K562 (cell line): ENCODE measurements at regions not wholly inside any gene's neighbourhood (a gene's known extent, or its start where the extent isn't known, plus 50 kb on each side); places are given as distances from the start of the nearest gene placed in this dataset.

Experiments
- ATAC-seq: fragments of 200-7000 bp; cut with Tn5 transposase; 3 replicates; pipeline ENCODE4 v1.9.1; 2020; ENCODE audit warnings: moderate library complexity
- BruUV-seq: library from RNA; stranded (reverse); fragments of 400-500 nt; replicated peaks from 2 replicates; lab custom pipeline; 2021; lab: Mats Ljungman, UMichigan
- CTCF ChIA-PET: fragments of 300-600 bp; formaldehyde crosslinking; extraction: SDS; loops from one replicate; lab custom pipeline; 2021; ENCODE audit warnings: low intra/inter-chr PET ratio; lab: Yijun Ruan, JAX
- POLR2A ChIA-PET: fragments of 300-600, 350-650 bp; sonication (Branson Sonifier 250); formaldehyde crosslinking; extraction: SDS; loops from one replicate; lab custom pipeline; 2021; ENCODE audit warnings: antibody characterized with exemption, inconsistent platforms; lab: Yijun Ruan, JAX
- DNase-seq, 4 experiments: peaks; one replicate each; pipeline versions ENCODE4 v3.0.0 to v3.0.0-alpha.2; 2011 to 2018; ENCODE audit warnings: low spot score in 3 of 4, mixed read lengths in 3 of 4; ENCODE audit errors: extremely low read depth in 1 of 4
- FAIRE-seq: peaks from 2 replicates; lab custom pipeline; 2011; peaks lifted over from hg19 to GRCh38; lab: Jason Lieb, UNC
- H2AFZ ChIP-seq: 2 replicates; pipeline ENCODE4 v1.6.0; 2011; ENCODE audit warnings: low read depth, low read length, control low read depth, inconsistent platforms
- H3K27ac ChIP-seq: fragments of 200-600 bp; 3 replicates; pipeline ENCODE4 v1.8.0; 2011; ENCODE audit warnings: low read depth, mild to moderate bottlenecking, control low read depth, inconsistent platforms, low read length, moderate library complexity, mixed read lengths; ENCODE audit errors: extremely low read depth
- H3K27me3 ChIP-seq, 2 experiments: fragments of 300-600 bp in 1 of 2; 2 replicates in 1 of 2; 3 replicates in 1 of 2; pipeline versions ENCODE4 v1.6.0 to v1.8.0; 2011; ENCODE audit warnings: inconsistent platforms in 2 of 2, low read length in 2 of 2, mild to moderate bottlenecking in 1 of 2, mixed read lengths in 1 of 2, moderate library complexity in 1 of 2; ENCODE audit not compliant: control insufficient read depth in 2 of 2, insufficient read depth in 2 of 2
- H3K36me3 ChIP-seq: fragments of 300-600 bp; 3 replicates; pipeline ENCODE4 v1.8.0; 2011; ENCODE audit warnings: mild to moderate bottlenecking, low read length, inconsistent platforms; ENCODE audit not compliant: control insufficient read depth, insufficient read depth
- H3K4me1 ChIP-seq, 2 experiments: fragments of 200-600 bp in 1 of 2; replicated peaks in 1 of 2; 2 replicates in 1 of 2; 3 replicates in 1 of 2; pipeline versions ENCODE4 v1.5.1 to v1.8.0; 2011; ENCODE audit warnings: inconsistent platforms in 2 of 2, low read length in 2 of 2, mild to moderate bottlenecking in 1 of 2, mixed read lengths in 1 of 2, moderate library complexity in 1 of 2; ENCODE audit not compliant: control insufficient read depth in 2 of 2, insufficient read depth in 2 of 2
- H3K4me2 ChIP-seq: 2 replicates; pipeline ENCODE4 v1.6.1; 2011; ENCODE audit warnings: low read length, control low read depth, inconsistent platforms, mixed read lengths; ENCODE audit not compliant: insufficient read depth
- H3K4me3 ChIP-seq: fragments of 200-600 bp; sonication (generic), shearing (Covaris generic); 2 replicates; pipeline ENCODE4 v1.5.1; 2016; ENCODE audit warnings: control low read depth, inconsistent platforms
- H3K79me2 ChIP-seq: fragments of 200-600 bp; 3 replicates; pipeline ENCODE4 v1.8.0; 2011; ENCODE audit warnings: low read length, inconsistent platforms; ENCODE audit not compliant: control insufficient read depth, insufficient read depth
- H3K9ac ChIP-seq, 2 experiments: 2 replicates each; pipeline versions ENCODE4 v1.6.0 to v1.6.1; 2011; ENCODE audit warnings: low read depth in 2 of 2, low read length in 2 of 2, control low read depth in 1 of 2, inconsistent platforms in 1 of 2, mild to moderate bottlenecking in 1 of 2, mixed read lengths in 1 of 2; ENCODE audit not compliant: insufficient read depth in 1 of 2
- H3K9me1 ChIP-seq: one replicate; pipeline ENCODE4 v1.6.0; 2011; ENCODE audit warnings: inconsistent platforms, mild to moderate bottlenecking, low read length, moderate library complexity; ENCODE audit not compliant: control insufficient read depth, insufficient read depth
- H3K9me3 ChIP-seq: replicated peaks from 2 replicates; pipeline ENCODE4 v1.5.1; 2011; ENCODE audit warnings: low read depth, low read length, inconsistent platforms; ENCODE audit not compliant: control insufficient read depth, insufficient read depth
- H4K20me1 ChIP-seq: replicated peaks from 2 replicates; pipeline ENCODE4 v1.6.1; 2011; ENCODE audit warnings: low read length, inconsistent platforms, mixed read lengths; ENCODE audit not compliant: control insufficient read depth, insufficient read depth
- HOXB6 ChIP-seq: fragments of 250-450 bp; sonication (Bioruptor Pico); IDR thresholded peaks from 2 replicates; pipeline ENCODE4 v1.5.1; 2022; ENCODE audit warnings: mild to moderate bottlenecking, borderline replicate concordance
- PCBP1 ChIP-seq: fragments of 200-400 bp; formaldehyde crosslinking; IDR thresholded peaks from 2 replicates; pipeline ENCODE4 v1.6.1; 2018; ENCODE audit warnings: mild to moderate bottlenecking, low read depth, low read length; ENCODE audit not compliant: poor library complexity, severe bottlenecking
- RAD21 ChIP-seq, 2 experiments: fragments of 250-450 bp in 1 of 2; fragments of 450-650 bp in 1 of 2; sonication (Bioruptor Pico) in 1 of 2; formaldehyde crosslinking in 1 of 2; IDR thresholded peaks in 1 of 2; conservative IDR thresholded peaks in 1 of 2; 2 replicates each; pipeline versions ENCODE4 v1.4.0 to v1.8.0; 2020 to 2022; ENCODE audit warnings: mild to moderate bottlenecking in 2 of 2, moderate library complexity in 1 of 2
- RBM25 ChIP-seq: fragments of 200-400 bp; formaldehyde crosslinking; IDR thresholded peaks from 2 replicates; pipeline ENCODE4 v1.6.1; 2018; ENCODE audit warnings: low read length, low read depth, moderate library complexity; ENCODE audit not compliant: severe bottlenecking
- WGBS: fragments of 100-300 bp; shearing (Covaris generic); methylation state at CpG from one replicate; pipeline ENCODE4 v1.1.6; 2016; ENCODE audit warnings: low coverage, mixed read lengths; ENCODE audit not compliant: insufficient coverage; ENCODE audit errors: missing lambda C conversion rate; 5-methylcytosine and 5-hydroxymethylcytosine counted together
- in situ Hi-C: fragments of 300-500 bp; cut with MboI; formaldehyde crosslinking; loops from 4 replicates; pipeline ENCODE4 v1.15.0; 2018; ENCODE audit warnings: inconsistent platforms, mixed read lengths
- intact Hi-C: fragments of 100-400 bp; cut with micrococcal nuclease; formaldehyde crosslinking; loops from 2 replicates; pipeline ENCODE4 v1.14.2; 2022
- TF ChIP-seq, protein P1 (sequence below): fragments of 250-450 bp; sonication (Bioruptor Pico); IDR thresholded peaks from 2 replicates; pipeline ENCODE4 v1.5.0; 2020; ENCODE audit warnings: mild to moderate bottlenecking
- TF ChIP-seq, protein P2 (sequence below), 2 experiments: fragments of 450-650 bp; formaldehyde crosslinking in 1 of 2; IDR thresholded peaks; 2 replicates each; pipeline versions ENCODE4 v1.4.0 to v1.6.1; 2014 to 2020; ENCODE audit warnings: mild to moderate bottlenecking in 2 of 2, borderline replicate concordance in 1 of 2, low read depth in 1 of 2

DNA sequence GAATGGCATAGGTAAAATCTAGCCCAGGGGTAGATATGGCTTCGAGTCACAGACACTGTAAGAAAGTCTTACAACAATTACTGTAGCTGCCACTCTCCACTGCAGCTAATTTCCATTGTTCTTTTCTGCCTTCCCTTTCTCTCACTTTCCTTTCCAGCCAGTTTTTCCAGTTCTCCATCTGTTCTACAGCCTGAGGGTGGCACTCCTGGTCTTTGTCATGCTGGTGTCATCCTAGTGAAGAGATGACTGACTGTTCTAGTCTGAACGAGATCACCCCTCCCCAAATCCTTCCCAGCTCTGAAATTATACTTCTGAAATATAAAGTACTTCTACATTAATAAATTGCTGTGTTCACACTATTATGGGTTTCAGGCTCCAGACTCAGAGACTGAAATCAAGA is 74.2 kb upstream of the CSRP2 start:
- WGBS, result 3% methylated on average over 2 of the region's 2 CpGs
- FAIRE-seq, result no peak
- BruUV-seq, result no TSS peak
- Histone ChIP-seq H4K20me1 (no peaks in the 10 kb centered on the region), H3K4me3 (no peak overlapping the region), H3K27ac (no peak overlapping the region), H3K79me2 (no peaks in the 10 kb centered on the region), H3K36me3 (no peaks in the 10 kb centered on the region), H3K9me3 (no peaks in the 10 kb centered on the region), H2AFZ (no peak overlapping the region), H3K9ac (no peak overlapping the region), H3K27me3 (no peaks in the 10 kb centered on the region; a peak in 1 of 5 replicates), H3K4me2 (no peak overlapping the region), H3K9me1 (no peaks in the 10 kb centered on the region)
- no peak for ATAC-seq
- ChIA-PET POLR2A (no interaction called here), CTCF (no interaction called here)
- intact Hi-C loops, result no loop called here
- in situ Hi-C loops, result no loop called here
- DNase-seq, result no peak
- TF ChIP-seq RAD21 (CRISPR knock-in tag; conservative IDR thresholded peaks at IDR 0.05 in 1 of 2, IDR thresholded peaks at IDR 0.05 in 1 of 2) (peak in 1 of 2 experiments; percentile 27; a peak in 2 of 4 replicates), HOXB6 (no peak)
- TF ChIP-seq, all 486 proteins: peak for 1
- H3K4me1 ChIP-seq, result no peaks in the 10 kb centered on the region

DNA sequence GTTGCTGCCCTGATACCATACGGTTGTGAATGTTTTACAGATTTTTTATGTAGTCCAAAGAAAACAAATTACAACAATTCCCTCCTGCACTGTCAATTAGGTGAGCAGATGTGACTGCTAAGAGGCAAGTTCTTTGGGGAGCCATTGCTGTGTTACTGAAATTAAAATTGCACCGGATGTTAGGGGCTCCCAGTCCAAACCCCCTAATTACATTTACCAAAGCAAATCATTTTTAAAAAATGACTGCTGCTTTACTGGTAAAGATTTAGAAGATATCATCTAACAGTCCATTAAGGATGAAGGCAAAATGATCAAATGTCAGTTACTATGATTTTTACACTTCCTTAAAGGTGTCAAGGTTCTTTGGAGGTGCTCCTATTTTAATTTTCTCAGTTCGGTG is 70.1 kb upstream of the CSRP2 start:
- WGBS, result 0% methylated on average over 3 of the region's 3 CpGs
- CTCF ChIA-PET, result no interaction called here
- Histone ChIP-seq H3K4me1 (no peaks in the 10 kb centered on the region), H3K4me3 (no peak overlapping the region), H3K27me3 (no peaks in the 10 kb centered on the region; a peak in 1 of 5 replicates), H2AFZ (no peak overlapping the region), H3K9me1 (no peaks in the 10 kb centered on the region), H3K79me2 (no peaks in the 10 kb centered on the region), H4K20me1 (no peaks in the 10 kb centered on the region), H3K27ac (no peak overlapping the region), H3K4me2 (no peak overlapping the region), H3K36me3 (no peaks in the 10 kb centered on the region), H3K9me3 (no peaks in the 10 kb centered on the region), H3K9ac (no peak overlapping the region)
- intact Hi-C loops (no loop called here), in situ Hi-C loops (no loop called here)
- no peak for DNase-seq
- ATAC-seq, result no peak
- FAIRE-seq, result no peak
- POLR2A ChIA-PET, result no interaction called here
- no TSS peak for BruUV-seq
- TF ChIP-seq, protein P1, sequence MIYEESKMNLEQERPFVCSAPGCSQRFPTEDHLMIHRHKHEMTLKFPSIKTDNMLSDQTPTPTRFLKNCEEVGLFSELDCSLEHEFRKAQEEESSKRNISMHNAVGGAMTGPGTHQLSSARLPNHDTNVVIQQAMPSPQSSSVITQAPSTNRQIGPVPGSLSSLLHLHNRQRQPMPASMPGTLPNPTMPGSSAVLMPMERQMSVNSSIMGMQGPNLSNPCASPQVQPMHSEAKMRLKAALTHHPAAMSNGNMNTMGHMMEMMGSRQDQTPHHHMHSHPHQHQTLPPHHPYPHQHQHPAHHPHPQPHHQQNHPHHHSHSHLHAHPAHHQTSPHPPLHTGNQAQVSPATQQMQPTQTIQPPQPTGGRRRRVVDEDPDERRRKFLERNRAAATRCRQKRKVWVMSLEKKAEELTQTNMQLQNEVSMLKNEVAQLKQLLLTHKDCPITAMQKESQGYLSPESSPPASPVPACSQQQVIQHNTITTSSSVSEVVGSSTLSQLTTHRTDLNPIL, result no peak
- TF ChIP-seq PCBP1 (no peak), RBM25 (no peak)
- TF ChIP-seq, protein P2, sequence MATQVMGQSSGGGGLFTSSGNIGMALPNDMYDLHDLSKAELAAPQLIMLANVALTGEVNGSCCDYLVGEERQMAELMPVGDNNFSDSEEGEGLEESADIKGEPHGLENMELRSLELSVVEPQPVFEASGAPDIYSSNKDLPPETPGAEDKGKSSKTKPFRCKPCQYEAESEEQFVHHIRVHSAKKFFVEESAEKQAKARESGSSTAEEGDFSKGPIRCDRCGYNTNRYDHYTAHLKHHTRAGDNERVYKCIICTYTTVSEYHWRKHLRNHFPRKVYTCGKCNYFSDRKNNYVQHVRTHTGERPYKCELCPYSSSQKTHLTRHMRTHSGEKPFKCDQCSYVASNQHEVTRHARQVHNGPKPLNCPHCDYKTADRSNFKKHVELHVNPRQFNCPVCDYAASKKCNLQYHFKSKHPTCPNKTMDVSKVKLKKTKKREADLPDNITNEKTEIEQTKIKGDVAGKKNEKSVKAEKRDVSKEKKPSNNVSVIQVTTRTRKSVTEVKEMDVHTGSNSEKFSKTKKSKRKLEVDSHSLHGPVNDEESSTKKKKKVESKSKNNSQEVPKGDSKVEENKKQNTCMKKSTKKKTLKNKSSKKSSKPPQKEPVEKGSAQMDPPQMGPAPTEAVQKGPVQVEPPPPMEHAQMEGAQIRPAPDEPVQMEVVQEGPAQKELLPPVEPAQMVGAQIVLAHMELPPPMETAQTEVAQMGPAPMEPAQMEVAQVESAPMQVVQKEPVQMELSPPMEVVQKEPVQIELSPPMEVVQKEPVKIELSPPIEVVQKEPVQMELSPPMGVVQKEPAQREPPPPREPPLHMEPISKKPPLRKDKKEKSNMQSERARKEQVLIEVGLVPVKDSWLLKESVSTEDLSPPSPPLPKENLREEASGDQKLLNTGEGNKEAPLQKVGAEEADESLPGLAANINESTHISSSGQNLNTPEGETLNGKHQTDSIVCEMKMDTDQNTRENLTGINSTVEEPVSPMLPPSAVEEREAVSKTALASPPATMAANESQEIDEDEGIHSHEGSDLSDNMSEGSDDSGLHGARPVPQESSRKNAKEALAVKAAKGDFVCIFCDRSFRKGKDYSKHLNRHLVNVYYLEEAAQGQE (IDR thresholded peaks at IDR 0.05; ENCODE audit: borderline replicate concordance), result no peak
- TF ChIP-seq, protein P2 (CRISPR knock-in tag; IDR thresholded peaks at IDR 0.05; ENCODE audit: low read depth), result no peak
